Type B pancreatic cell (in vitro differentiated cells): ENCODE measurements at regions not wholly inside any gene's neighbourhood (a gene's known extent, or its start where the extent isn't known, plus 50 kb on each side); places are given as distances from the start of the nearest gene placed in this dataset.

Experiments
- DNase-seq: peaks from one replicate; pipeline ENCODE4 v3.0.0; 2021; ENCODE audit warnings: mixed read lengths; ENCODE audit not compliant: unreplicated experiment; ENCODE audit errors: extremely low spot score
- H3K27ac Mint-ChIP-seq: 2 replicates; pipeline ENCODE4 v1.8.0; 2021; ENCODE audit warnings: mild to moderate bottlenecking, mixed read lengths
- H3K27me3 Mint-ChIP-seq: 2 replicates; pipeline ENCODE4 v1.8.0; 2021; ENCODE audit warnings: mixed read lengths
- H3K36me3 Mint-ChIP-seq: 2 replicates; pipeline ENCODE4 v1.8.0; 2021; ENCODE audit warnings: mixed read lengths
- H3K4me1 Mint-ChIP-seq: one replicate; pipeline ENCODE4 v1.8.0; 2021; ENCODE audit warnings: mixed read lengths; ENCODE audit not compliant: unreplicated experiment
- H3K4me3 Mint-ChIP-seq: 2 replicates; pipeline ENCODE4 v1.8.0; 2021; ENCODE audit warnings: mild to moderate bottlenecking, mixed read lengths
- H3K9me3 Mint-ChIP-seq: 2 replicates; pipeline ENCODE4 v1.8.0; 2021; ENCODE audit warnings: mixed read lengths
- TF ChIP-seq, protein P1 (sequence below): fragments of 200-600 bp; sonication (generic); conservative IDR thresholded peaks from 2 replicates; pipeline ENCODE4 v1.5.0; 2021; ENCODE audit warnings: antibody characterized with exemption, mild to moderate bottlenecking

DNA sequence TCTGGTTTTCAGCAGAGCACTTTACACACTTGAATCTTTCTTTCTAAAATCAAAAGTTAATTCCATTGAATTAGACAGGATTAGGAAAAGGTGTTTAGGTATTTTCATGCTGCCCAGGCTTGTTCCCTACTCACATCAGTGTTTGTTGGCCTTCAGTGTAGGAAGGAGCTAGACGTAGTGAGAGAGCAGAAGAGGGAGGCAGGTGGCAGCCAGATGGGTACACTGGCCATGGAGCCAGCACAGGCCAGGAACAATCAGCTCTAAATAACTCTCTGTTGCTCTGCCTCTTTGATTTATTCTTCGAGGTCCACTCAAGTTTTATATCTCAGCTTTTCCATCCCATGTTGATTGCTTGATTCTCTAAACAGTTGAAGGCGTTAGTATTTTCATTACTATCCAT, 529.6 kb downstream of the PSAT1 start:
- no peak for DNase-seq
- no peaks in the 10 kb centered on the region for H3K9me3 Mint-ChIP-seq
- no peak overlapping the region for H3K4me3 Mint-ChIP-seq
- H3K36me3 Mint-ChIP-seq: no peaks in the 10 kb centered on the region
- H3K4me1 Mint-ChIP-seq: no peaks in the 10 kb centered on the region
- H3K27me3 Mint-ChIP-seq: peaks cover 14% of the 10 kb centered on the region
- H3K27ac Mint-ChIP-seq: no peak overlapping the region
- TF ChIP-seq, protein P1, sequence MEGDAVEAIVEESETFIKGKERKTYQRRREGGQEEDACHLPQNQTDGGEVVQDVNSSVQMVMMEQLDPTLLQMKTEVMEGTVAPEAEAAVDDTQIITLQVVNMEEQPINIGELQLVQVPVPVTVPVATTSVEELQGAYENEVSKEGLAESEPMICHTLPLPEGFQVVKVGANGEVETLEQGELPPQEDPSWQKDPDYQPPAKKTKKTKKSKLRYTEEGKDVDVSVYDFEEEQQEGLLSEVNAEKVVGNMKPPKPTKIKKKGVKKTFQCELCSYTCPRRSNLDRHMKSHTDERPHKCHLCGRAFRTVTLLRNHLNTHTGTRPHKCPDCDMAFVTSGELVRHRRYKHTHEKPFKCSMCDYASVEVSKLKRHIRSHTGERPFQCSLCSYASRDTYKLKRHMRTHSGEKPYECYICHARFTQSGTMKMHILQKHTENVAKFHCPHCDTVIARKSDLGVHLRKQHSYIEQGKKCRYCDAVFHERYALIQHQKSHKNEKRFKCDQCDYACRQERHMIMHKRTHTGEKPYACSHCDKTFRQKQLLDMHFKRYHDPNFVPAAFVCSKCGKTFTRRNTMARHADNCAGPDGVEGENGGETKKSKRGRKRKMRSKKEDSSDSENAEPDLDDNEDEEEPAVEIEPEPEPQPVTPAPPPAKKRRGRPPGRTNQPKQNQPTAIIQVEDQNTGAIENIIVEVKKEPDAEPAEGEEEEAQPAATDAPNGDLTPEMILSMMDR: no peak

DNA sequence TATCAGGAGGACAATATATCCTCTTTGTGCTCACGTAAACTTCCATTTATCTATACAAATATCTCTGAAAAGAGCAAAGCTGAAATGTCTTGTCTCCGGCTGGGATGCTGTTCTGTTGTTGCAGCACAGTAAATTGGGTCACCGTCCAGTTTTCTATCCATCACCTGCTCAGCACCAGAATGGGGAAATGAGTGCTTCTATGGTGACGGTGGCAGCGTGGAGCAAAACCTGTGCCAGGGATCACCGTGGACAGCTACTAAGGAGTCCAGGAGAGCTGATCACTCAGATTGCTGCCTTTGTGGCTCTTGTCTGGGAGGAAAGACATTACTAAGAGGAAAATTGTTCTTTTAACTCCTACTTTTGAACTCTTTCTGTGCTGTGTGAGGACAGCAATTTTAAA, 531.6 kb downstream of the PSAT1 start:
- no peak for DNase-seq
- H3K4me1 Mint-ChIP-seq: no peaks in the 10 kb centered on the region
- TF ChIP-seq, protein P1: no peak

DNA sequence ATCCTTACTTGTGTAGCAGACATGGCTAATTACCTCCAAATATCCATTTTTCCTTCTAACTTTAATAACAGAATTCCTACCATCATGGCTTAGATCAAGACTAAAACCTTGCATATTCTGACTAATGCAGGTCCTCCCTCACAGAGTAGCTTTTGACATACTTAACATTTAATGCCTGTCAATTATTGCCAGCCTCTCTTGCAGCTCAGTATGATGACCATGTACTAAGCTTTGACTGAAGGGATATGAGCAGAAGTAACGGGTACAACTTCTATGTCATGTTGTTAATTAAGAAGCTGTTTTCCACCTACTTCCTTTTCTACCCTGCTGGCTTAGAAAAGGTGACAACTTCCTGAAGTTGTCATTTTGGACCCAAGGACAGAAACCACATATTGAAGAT, 533.4 kb downstream of the PSAT1 start:
- no peak for DNase-seq
- H3K27me3 Mint-ChIP-seq: peaks cover 7% of the 10 kb centered on the region

More for the DNA sequence above, 531.6 kb downstream of the PSAT1 start:
- Mint-ChIP-seq H3K9me3 (no peaks in the 10 kb centered on the region), H3K27me3 (peaks cover 11% of the 10 kb centered on the region), H3K4me3 (no peak overlapping the region), H3K27ac (no peak overlapping the region), H3K36me3 (no peaks in the 10 kb centered on the region)

DNA sequence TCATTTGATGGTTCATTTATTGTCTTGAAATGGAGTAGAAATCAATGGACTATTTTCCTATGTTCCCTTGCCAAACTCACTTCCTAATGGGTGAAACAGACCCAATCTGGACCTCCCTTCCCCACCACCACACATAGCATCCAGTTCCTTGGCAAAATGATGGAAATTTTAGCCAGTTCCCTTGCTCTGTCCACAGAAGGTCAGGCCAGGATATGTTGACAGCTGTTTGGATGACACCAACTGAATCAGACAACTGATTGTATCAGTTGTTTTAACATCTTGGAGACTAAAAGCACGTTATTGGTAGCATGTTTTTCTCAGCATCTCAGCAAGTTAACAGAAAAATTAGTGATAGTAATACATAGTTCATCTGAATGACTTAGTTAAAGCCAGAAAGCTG, 534.8 kb downstream of the PSAT1 start:
- Mint-ChIP-seq H3K4me3 (no peak overlapping the region), H3K4me1 (no peaks in the 10 kb centered on the region), H3K9me3 (no peaks in the 10 kb centered on the region), H3K36me3 (no peaks in the 10 kb centered on the region), H3K27ac (no peak overlapping the region), H3K27me3 (peaks cover 3% of the 10 kb centered on the region)
- TF ChIP-seq, protein P1: no peak
- DNase-seq: no peak

More for the DNA sequence above, 533.4 kb downstream of the PSAT1 start:
- Mint-ChIP-seq H3K4me1 (no peaks in the 10 kb centered on the region), H3K9me3 (no peaks in the 10 kb centered on the region), H3K4me3 (no peak overlapping the region), H3K36me3 (no peaks in the 10 kb centered on the region), H3K27ac (no peak overlapping the region)
- TF ChIP-seq, protein P1: no peak

DNA sequence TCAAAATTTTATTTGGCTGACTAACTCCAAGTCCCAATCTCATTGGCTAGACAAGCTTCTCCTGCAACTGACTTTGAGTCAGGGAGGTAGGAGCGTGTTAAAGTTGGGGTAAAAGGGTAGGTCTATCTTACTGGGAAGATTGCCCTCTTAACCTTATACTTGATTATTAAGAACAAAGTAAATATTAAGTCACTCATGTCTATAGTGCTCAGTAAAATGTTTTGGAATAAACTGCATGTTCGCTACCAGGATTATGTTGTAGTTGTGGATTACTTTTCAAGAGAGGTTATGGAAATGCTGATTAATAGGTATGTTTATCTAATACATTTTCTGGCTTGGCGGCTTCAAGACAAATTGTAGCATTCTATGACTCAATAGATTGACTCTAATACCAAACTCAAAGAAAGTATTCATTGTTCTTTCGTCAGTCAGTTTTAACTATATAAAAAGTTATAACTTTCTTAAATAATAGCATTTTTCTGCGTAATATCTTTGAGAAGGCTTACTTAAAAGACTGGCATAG, 539.1 kb downstream of the PSAT1 start:
- no peak overlapping the region for H3K4me3 Mint-ChIP-seq
- H3K27me3 Mint-ChIP-seq: peaks cover 7% of the 10 kb centered on the region
- no peak overlapping the region for H3K27ac Mint-ChIP-seq
- no peak for DNase-seq
- H3K9me3 Mint-ChIP-seq: no peaks in the 10 kb centered on the region
- TF ChIP-seq, protein P1: no peak
- no peaks in the 10 kb centered on the region for H3K36me3 Mint-ChIP-seq
- peaks cover 7% of the 10 kb centered on the region for H3K4me1 Mint-ChIP-seq

DNA sequence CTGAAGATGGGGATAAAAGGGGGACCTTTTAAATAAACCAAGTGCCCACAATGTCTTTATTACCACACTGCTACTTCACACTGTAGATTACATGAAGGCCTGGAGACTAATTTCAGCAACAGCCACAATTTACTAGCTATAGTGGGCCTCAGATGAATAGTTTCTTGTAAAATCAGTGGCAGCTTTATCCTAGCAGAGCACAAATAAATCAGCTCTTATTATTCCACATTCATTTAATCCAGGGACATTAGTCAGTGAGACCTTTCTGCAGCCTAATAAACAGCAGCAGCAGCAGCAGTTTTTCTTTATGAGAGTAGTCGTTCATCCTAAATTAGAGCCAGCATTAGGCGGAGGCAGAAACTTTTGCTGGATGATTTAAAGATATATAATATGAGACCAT, 542.3 kb downstream of the PSAT1 start:
- Mint-ChIP-seq H3K27ac (no peak overlapping the region), H3K27me3 (peaks cover 7% of the 10 kb centered on the region), H3K4me3 (no peak overlapping the region), H3K36me3 (no peaks in the 10 kb centered on the region), H3K9me3 (peaks cover 10% of the 10 kb centered on the region), H3K4me1 (peaks cover 7% of the 10 kb centered on the region)
- TF ChIP-seq, protein P1: no peak
- no peak for DNase-seq
